ENCODE measurements at regions not wholly inside any gene's neighbourhood (a gene's known extent, or its start where the extent isn't known, plus 50 kb on each side); places are given as distances from the start of the nearest gene placed in this dataset.

DNA sequence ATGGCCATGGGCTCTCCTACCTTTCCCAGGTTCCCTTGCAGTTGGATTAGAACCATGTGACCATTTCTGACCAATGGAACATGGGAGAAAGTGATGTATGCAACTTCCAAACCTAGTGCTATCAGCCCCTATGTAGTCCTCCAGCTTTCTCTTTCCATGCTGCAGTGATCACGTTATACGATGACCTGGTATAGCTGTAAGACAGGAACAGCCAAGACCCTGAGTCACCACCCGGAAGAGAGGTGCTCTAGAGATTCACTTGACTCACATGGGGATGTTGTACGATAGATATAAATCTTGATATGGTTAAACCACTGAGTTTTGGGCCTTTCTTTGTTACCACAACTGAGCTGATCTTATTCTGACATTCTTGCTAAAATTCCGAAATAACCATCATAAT is 65.1 kb downstream of the NOG start:
- Histone ChIP-seq H3K4me1 (no peaks in the 10 kb centered on the region), H3K9me3 (peaks cover 0 to 4% (median 1%) of the 10 kb centered on the region in 4 donors), H3K36me3 (no peaks in the 10 kb centered on the region), H3K4me3 (no peak overlapping the region), H3K27ac (no peak overlapping the region), H3K27me3 (no peaks in the 10 kb centered on the region)
- 93 to 94% methylated on average over 5 of the region's 5 CpGs for whole genome bisulfite sequencing, 2 donors
- TF ChIP-seq, protein P1, sequence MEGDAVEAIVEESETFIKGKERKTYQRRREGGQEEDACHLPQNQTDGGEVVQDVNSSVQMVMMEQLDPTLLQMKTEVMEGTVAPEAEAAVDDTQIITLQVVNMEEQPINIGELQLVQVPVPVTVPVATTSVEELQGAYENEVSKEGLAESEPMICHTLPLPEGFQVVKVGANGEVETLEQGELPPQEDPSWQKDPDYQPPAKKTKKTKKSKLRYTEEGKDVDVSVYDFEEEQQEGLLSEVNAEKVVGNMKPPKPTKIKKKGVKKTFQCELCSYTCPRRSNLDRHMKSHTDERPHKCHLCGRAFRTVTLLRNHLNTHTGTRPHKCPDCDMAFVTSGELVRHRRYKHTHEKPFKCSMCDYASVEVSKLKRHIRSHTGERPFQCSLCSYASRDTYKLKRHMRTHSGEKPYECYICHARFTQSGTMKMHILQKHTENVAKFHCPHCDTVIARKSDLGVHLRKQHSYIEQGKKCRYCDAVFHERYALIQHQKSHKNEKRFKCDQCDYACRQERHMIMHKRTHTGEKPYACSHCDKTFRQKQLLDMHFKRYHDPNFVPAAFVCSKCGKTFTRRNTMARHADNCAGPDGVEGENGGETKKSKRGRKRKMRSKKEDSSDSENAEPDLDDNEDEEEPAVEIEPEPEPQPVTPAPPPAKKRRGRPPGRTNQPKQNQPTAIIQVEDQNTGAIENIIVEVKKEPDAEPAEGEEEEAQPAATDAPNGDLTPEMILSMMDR (IDR thresholded peaks at IDR 0.05) = no peak
- no peak for TF ChIP-seq POLR2AphosphoS5 (IDR thresholded peaks at IDR 0.05)
- TF ChIP-seq POLR2A (IDR thresholded peaks at IDR 0.05) = no peak
- TF ChIP-seq EP300 (IDR thresholded peaks at IDR 0.05) = no peak
- intact Hi-C loops (cut with DNase I) = no loop called here
- no peak for DNase-seq

DNA sequence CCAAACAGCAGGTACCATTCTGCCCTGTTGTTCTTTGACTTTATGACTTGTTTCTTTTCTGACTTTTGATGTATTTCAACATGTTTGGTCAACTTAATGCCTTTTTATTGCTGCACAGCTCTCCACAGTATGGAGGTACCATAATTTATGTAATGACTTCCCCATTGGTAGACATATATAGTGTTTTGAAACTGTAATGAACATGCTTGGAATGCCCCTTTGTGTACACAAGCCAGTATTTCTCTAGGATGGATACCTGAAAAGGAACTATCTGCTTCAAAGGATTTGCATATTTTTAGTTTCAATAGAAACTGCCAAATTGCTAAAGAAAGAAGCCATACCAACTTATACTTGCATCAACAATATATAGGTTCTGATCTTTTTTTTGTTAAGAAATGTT is 66.1 kb downstream of the NOG start:
- no peak for DNase-seq
- TF ChIP-seq POLR2A (IDR thresholded peaks at IDR 0.05) (no peak), EP300 (IDR thresholded peaks at IDR 0.05) (no peak), POLR2AphosphoS5 (IDR thresholded peaks at IDR 0.05) (no peak)
- TF ChIP-seq, protein P1 (IDR thresholded peaks at IDR 0.05) = no peak
- H3K27me3 ChIP-seq = no peaks in the 10 kb centered on the region
- no peak overlapping the region for H3K27ac ChIP-seq
- H3K9me3 ChIP-seq = peaks cover 0 to 4% (median 1%) of the 10 kb centered on the region in 4 donors
- intact Hi-C loops (cut with DNase I) = no loop called here
- no peaks in the 10 kb centered on the region for H3K36me3 ChIP-seq
- H3K4me1 ChIP-seq = no peaks in the 10 kb centered on the region
- H3K4me3 ChIP-seq = no peak overlapping the region

DNA sequence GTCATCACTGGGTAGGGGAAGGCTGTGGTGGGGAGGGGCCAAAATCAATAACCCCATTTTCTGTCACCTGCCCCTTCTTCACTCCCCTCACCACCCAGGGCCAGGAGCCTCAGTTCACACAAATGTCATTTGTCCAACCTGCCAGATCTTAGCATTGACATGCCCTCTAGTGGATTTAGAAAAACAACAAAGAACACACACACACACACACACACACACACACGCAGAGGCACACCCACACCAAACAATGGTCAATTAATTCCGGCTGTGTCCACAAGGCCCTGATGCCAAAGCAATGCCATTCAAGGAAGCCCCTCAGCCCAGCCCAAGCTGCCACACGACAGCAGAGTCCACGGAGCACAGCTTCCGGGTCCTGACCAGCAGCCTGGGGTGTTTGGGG is 68.4 kb downstream of the NOG start:
- intact Hi-C loops (cut with DNase I) = no loop called here
- no peak for DNase-seq
- no peaks in the 10 kb centered on the region for H3K9me3 ChIP-seq
- H3K4me3 ChIP-seq = no peak overlapping the region
- H3K27ac ChIP-seq = no peak overlapping the region
- WGBS, 2 donors = 54 to 76% methylated on average over 5 of the region's 5 CpGs
- H3K36me3 ChIP-seq = no peaks in the 10 kb centered on the region
- H3K27me3 ChIP-seq = no peaks in the 10 kb centered on the region
- no peaks in the 10 kb centered on the region for H3K4me1 ChIP-seq
- no peak for TF ChIP-seq POLR2AphosphoS5 (IDR thresholded peaks at IDR 0.05)
- TF ChIP-seq, protein P1 (IDR thresholded peaks at IDR 0.05) = no peak
- no peak for TF ChIP-seq EP300 (IDR thresholded peaks at IDR 0.05)
- TF ChIP-seq POLR2A (IDR thresholded peaks at IDR 0.05) = no peak

DNA sequence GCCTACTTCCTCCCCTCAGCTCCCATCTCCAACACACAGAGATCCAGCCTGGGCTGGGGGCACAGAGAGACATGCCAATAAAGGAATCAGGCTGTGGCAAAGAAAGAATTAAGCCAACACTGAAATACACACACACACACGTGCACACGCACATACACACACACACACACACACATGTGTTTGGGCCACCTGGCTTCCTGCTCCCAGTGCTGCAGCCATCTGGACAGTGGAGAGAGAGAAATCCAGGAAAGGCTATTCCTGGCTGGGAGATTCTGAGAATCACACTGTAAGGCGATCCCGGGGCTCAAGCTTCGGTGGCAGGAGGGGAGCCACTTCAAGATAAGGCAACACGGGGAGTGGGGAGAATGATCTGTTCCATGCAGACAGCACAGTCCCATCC is 72.4 kb downstream of the NOG start:
- no peak overlapping the region for H3K27ac ChIP-seq
- H3K9me3 ChIP-seq = no peaks in the 10 kb centered on the region
- no peaks in the 10 kb centered on the region for H3K36me3 ChIP-seq
- intact Hi-C loops (cut with DNase I) = no loop called here
- TF ChIP-seq, protein P1 (IDR thresholded peaks at IDR 0.05) = no peak
- no peaks in the 10 kb centered on the region for H3K4me1 ChIP-seq
- H3K27me3 ChIP-seq = no peaks in the 10 kb centered on the region
- no peak overlapping the region for H3K4me3 ChIP-seq
- 60% methylated on average over 6 of the region's 6 CpGs for WGBS, 2 donors
- no peak for DNase-seq

DNA sequence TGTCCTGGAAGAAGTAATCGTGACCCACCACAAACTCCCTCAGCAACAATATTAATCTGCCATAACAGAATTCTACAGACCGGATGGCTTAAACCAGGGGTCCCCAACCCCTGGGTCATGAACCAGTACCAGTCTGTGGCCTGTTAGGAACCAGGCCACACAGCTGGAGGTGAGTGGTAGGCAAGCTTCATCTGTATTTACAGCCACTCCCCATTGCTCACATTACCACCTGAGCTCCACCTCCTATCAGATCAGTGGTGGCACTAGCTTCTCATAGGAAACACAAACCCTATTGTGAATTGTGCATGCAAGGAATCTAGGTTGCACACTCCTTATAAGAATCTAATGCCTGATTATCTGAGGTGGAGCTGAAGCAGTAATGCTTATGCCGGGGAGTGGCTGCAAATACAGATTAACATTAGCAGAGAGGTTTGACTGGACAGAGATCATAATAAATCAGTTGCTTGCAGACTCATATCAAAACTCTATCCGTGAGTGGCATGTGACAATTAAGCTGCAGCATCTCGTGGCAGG is 74.5 kb downstream of the NOG start:
- intact Hi-C loops (cut with DNase I) = no loop called here
- H3K4me3 ChIP-seq = no peak overlapping the region
- no peaks in the 10 kb centered on the region for H3K36me3 ChIP-seq
- H3K9me3 ChIP-seq = no peaks in the 10 kb centered on the region
- H3K27me3 ChIP-seq = no peaks in the 10 kb centered on the region
- 58 to 70% methylated on average over 5 of the region's 5 CpGs for WGBS, 2 donors
- TF ChIP-seq, protein P1 (IDR thresholded peaks at IDR 0.05) = no peak
- TF ChIP-seq POLR2AphosphoS5 (IDR thresholded peaks at IDR 0.05) (no peak), POLR2A (IDR thresholded peaks at IDR 0.05) (no peak), EP300 (IDR thresholded peaks at IDR 0.05) (no peak)
- no peak overlapping the region for H3K27ac ChIP-seq
- no peaks in the 10 kb centered on the region for H3K4me1 ChIP-seq
- DNase-seq = no peak

Measured in sigmoid colon (tissue), 6 donors.